Hepatic stellate cell (primary cell): ENCODE measurements at regions not wholly inside any gene's neighbourhood (a gene's known extent, or its start where the extent isn't known, plus 50 kb on each side); places are given as distances from the start of the nearest gene placed in this dataset.
"Not testable (repeated sequence)": the region's sequence is repeated elsewhere in the genome, so short reads cannot be mapped to it uniquely, and the experiment has no call there.

Source experiments
- DNase-seq: peaks from one replicate; pipeline ENCODE4 v3.0.0; 2011; ENCODE audit warnings: low spot score

GRCh38 chr17:68780596-68780995 lies 174.6 kb downstream of the ABCA8 start:
- no peak for DNase-seq

- DNase-seq = no peak
These were observed 176.5 kb downstream of the ABCA8 start for GRCh38 chr17:68778726-68779125.

- DNase-seq = no peak
These were observed 176.9 kb upstream of the FAM20A start for GRCh38 chr17:68777856-68778694.

GRCh38 chr17:68777243-68777855 lies 176.2 kb upstream of the FAM20A start:
- DNase-seq = peak; percentile 34

- no peak for DNase-seq
These were observed 175.3 kb upstream of the FAM20A start for GRCh38 chr17:68776451-68776850.

- DNase-seq = no peak
These were observed 174.8 kb upstream of the FAM20A start for GRCh38 chr17:68775969-68776368.

GRCh38 chr17:68775318-68775717 lies 174.2 kb upstream of the FAM20A start:
- no peak for DNase-seq

- peak; percentile 48 for DNase-seq
These were observed 170.8 kb upstream of the FAM20A start for GRCh38 chr17:68771867-68772515.

GRCh38 chr17:68768804-68769203 lies 167.6 kb upstream of the FAM20A start:
- no peak for DNase-seq

- DNase-seq = no peak
These were observed 165.5 kb upstream of the FAM20A start for GRCh38 chr17:68766640-68767039.

- DNase-seq = no peak
These were observed 162.4 kb upstream of the FAM20A start for GRCh38 chr17:68763562-68763961.

GRCh38 chr17:68762911-68763310 lies 161.7 kb upstream of the FAM20A start:
- DNase-seq = no peak

GRCh38 chr17:68760141-68760475 lies 158.9 kb upstream of the FAM20A start:
- DNase-seq = no peak

GRCh38 chr17:68759343-68760140 lies 158.4 kb upstream of the FAM20A start:
- DNase-seq = peak; percentile 83

GRCh38 chr17:68759002-68759342 lies 157.8 kb upstream of the FAM20A start:
- DNase-seq = no peak

GRCh38 chr17:68757866-68758757 lies 156.9 kb upstream of the FAM20A start:
- not testable (repeated sequence) for DNase-seq

- DNase-seq = no peak
These were observed 153.0 kb upstream of the FAM20A start for GRCh38 chr17:68753985-68754769.

GRCh38 chr17:68750208-68750562 lies 149.0 kb upstream of the FAM20A start:
- no peak for DNase-seq

GRCh38 chr17:68749349-68750207 lies 148.4 kb upstream of the FAM20A start:
- DNase-seq = no peak

- DNase-seq = no peak
These were observed 147.2 kb upstream of the FAM20A start for GRCh38 chr17:68748381-68748780.
